ENCODE measurements at regions not wholly inside any gene's neighbourhood (a gene's known extent, or its start where the extent isn't known, plus 50 kb on each side); places are given as distances from the start of the nearest gene placed in this dataset.

DNA sequence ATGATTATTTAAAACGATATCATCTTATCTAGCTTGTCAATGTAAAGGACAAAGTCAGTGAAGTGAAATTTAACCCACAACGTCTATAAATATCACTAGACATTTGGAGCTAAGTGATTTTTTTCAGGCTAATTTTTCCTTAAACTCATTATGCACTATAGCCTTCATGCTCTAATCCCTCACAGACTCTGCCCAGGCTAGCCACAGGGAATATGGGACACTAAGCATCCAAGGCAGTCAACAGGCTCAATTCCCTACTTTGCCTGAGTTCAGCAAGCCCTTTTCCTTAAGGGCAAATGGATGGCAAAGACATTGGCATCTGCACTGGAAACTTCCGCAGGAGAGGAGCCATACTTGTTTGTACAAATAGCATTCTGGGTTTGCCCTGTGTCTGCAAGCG, 577.0 kb downstream of the LMO4 start:
- Histone ChIP-seq H3K36me3 (ENCODE audit: control insufficient read depth, insufficient read depth, low read length) (no peaks in the 10 kb centered on the region), H3K4me1 (peaks cover 14% of the 10 kb centered on the region), H3K9me3 (no peaks in the 10 kb centered on the region), H3K4me3 (ENCODE audit: low read depth, low read length) (no peak overlapping the region), H3K27me3 (replicated peaks; ENCODE audit: control insufficient read depth, insufficient read depth, low read length) (no peaks in the 10 kb centered on the region)
- no peaks in the 10 kb centered on the region for H3K9me3 Mint-ChIP-seq (ENCODE audit: unreplicated experiment)
- intact Hi-C loops (cut with micrococcal nuclease; ENCODE audit: unreplicated experiment): no loop called here
- TF ChIP-seq, protein P1, sequence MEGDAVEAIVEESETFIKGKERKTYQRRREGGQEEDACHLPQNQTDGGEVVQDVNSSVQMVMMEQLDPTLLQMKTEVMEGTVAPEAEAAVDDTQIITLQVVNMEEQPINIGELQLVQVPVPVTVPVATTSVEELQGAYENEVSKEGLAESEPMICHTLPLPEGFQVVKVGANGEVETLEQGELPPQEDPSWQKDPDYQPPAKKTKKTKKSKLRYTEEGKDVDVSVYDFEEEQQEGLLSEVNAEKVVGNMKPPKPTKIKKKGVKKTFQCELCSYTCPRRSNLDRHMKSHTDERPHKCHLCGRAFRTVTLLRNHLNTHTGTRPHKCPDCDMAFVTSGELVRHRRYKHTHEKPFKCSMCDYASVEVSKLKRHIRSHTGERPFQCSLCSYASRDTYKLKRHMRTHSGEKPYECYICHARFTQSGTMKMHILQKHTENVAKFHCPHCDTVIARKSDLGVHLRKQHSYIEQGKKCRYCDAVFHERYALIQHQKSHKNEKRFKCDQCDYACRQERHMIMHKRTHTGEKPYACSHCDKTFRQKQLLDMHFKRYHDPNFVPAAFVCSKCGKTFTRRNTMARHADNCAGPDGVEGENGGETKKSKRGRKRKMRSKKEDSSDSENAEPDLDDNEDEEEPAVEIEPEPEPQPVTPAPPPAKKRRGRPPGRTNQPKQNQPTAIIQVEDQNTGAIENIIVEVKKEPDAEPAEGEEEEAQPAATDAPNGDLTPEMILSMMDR (IDR thresholded peaks at IDR 0.05; ENCODE audit: insufficient read depth in 1 of 2, low read depth in 1 of 2, low read length in 1 of 2, severe bottlenecking in 1 of 2, unreplicated experiment in 1 of 2): no peak
- POLR2A ChIA-PET: no interaction called here
- CTCF ChIA-PET: no interaction called here
- no peak overlapping the region for H3K4me3 Mint-ChIP-seq (ENCODE audit: unreplicated experiment)
- no peak overlapping the region for H3K27ac Mint-ChIP-seq (ENCODE audit: unreplicated experiment)
- H3K27me3 Mint-ChIP-seq (ENCODE audit: insufficient read depth, unreplicated experiment): no peaks in the 10 kb centered on the region
- no peaks in the 10 kb centered on the region for H3K36me3 Mint-ChIP-seq (ENCODE audit: insufficient read depth, unreplicated experiment)
- no TSS peak for BruUV-seq (replicated peaks)
- H3K4me1 Mint-ChIP-seq (ENCODE audit: low read depth, unreplicated experiment): peaks cover 10% of the 10 kb centered on the region
- DNase-seq: no peak

GRCh38 chr1:87906078-87906477, 577.4 kb downstream of the LMO4 start:
- H3K27me3 Mint-ChIP-seq (ENCODE audit: insufficient read depth, unreplicated experiment): no peaks in the 10 kb centered on the region
- H3K36me3 Mint-ChIP-seq (ENCODE audit: insufficient read depth, unreplicated experiment): no peaks in the 10 kb centered on the region
- ChIA-PET CTCF (no interaction called here), POLR2A (no interaction called here)
- H3K4me3 Mint-ChIP-seq (ENCODE audit: unreplicated experiment): no peak overlapping the region
- Histone ChIP-seq H3K9me3 (no peaks in the 10 kb centered on the region), H3K4me1 (peaks cover 14% of the 10 kb centered on the region), H3K36me3 (ENCODE audit: control insufficient read depth, insufficient read depth, low read length) (no peaks in the 10 kb centered on the region), H3K4me3 (ENCODE audit: low read depth, low read length) (no peak overlapping the region), H3K27me3 (replicated peaks; ENCODE audit: control insufficient read depth, insufficient read depth, low read length) (no peaks in the 10 kb centered on the region)
- no peaks in the 10 kb centered on the region for H3K9me3 Mint-ChIP-seq (ENCODE audit: unreplicated experiment)
- intact Hi-C loops (cut with micrococcal nuclease; ENCODE audit: unreplicated experiment): no loop called here
- no peak overlapping the region for H3K27ac Mint-ChIP-seq (ENCODE audit: unreplicated experiment)
- peaks cover 9% of the 10 kb centered on the region for H3K4me1 Mint-ChIP-seq (ENCODE audit: low read depth, unreplicated experiment)
- DNase-seq: no peak
- TF ChIP-seq, protein P1 (IDR thresholded peaks at IDR 0.05; ENCODE audit: insufficient read depth in 1 of 2, low read depth in 1 of 2, low read length in 1 of 2, severe bottlenecking in 1 of 2, unreplicated experiment in 1 of 2): no peak
- BruUV-seq (replicated peaks): no TSS peak

GRCh38 chr1:87913361-87913760, 584.7 kb downstream of the LMO4 start:
- H3K4me3 ChIP-seq (ENCODE audit: low read depth, low read length): no peak overlapping the region
- no TSS peak for BruUV-seq (replicated peaks)
- no peak for DNase-seq
- peaks cover 8% of the 10 kb centered on the region for H3K9me3 ChIP-seq
- H3K4me1 ChIP-seq: no peaks in the 10 kb centered on the region
- intact Hi-C loops (cut with micrococcal nuclease; ENCODE audit: unreplicated experiment): no loop called here
- no peaks in the 10 kb centered on the region for H3K36me3 Mint-ChIP-seq (ENCODE audit: insufficient read depth, unreplicated experiment)
- no peak overlapping the region for H3K4me3 Mint-ChIP-seq (ENCODE audit: unreplicated experiment)
- ChIA-PET POLR2A (no interaction called here), CTCF (no interaction called here)
- no peaks in the 10 kb centered on the region for H3K27me3 Mint-ChIP-seq (ENCODE audit: insufficient read depth, unreplicated experiment)
- H3K9me3 Mint-ChIP-seq (ENCODE audit: unreplicated experiment): peaks cover 9% of the 10 kb centered on the region
- no peaks in the 10 kb centered on the region for H3K36me3 ChIP-seq (ENCODE audit: control insufficient read depth, insufficient read depth, low read length)
- no peak overlapping the region for H3K27ac Mint-ChIP-seq (ENCODE audit: unreplicated experiment)
- no peaks in the 10 kb centered on the region for H3K4me1 Mint-ChIP-seq (ENCODE audit: low read depth, unreplicated experiment)
- no peaks in the 10 kb centered on the region for H3K27me3 ChIP-seq (replicated peaks; ENCODE audit: control insufficient read depth, insufficient read depth, low read length)
- TF ChIP-seq, protein P1 (IDR thresholded peaks at IDR 0.05; ENCODE audit: insufficient read depth in 1 of 2, low read depth in 1 of 2, low read length in 1 of 2, severe bottlenecking in 1 of 2, unreplicated experiment in 1 of 2): no peak

Data from Caco-2 (cell line).